H1 (cell line): ENCODE measurements at regions not wholly inside any gene's neighbourhood (a gene's known extent, or its start where the extent isn't known, plus 50 kb on each side); places are given as distances from the start of the nearest gene placed in this dataset.

ENCODE experiments used
- KDM1A ChIP-seq: fragments of 200-600, 300-600 bp; sonication (generic); IDR thresholded peaks from 2 replicates; pipeline ENCODE4 v1.7.1; 2016; ENCODE audit warnings: mild to moderate bottlenecking, low read length, borderline replicate concordance
- RNF2 ChIP-seq: fragments of 200-900, 300-1000 bp; sonication (generic); IDR thresholded peaks from 2 replicates; pipeline ENCODE4 v1.7.1; 2016; ENCODE audit warnings: borderline replicate concordance, low read depth, mild to moderate bottlenecking, antibody characterized with exemption, low read length; ENCODE audit not compliant: poor library complexity, severe bottlenecking; ENCODE audit errors: missing control alignments

GRCh38 chr12:58166643-58167042 is 225.3 kb downstream of the ATP23 start (continued):
- TF ChIP-seq RNF2 (no peak), KDM1A (no peak)
